HG03159 (cell line): ENCODE measurements at regions not wholly inside any gene's neighbourhood (a gene's known extent, or its start where the extent isn't known, plus 50 kb on each side); places are given as distances from the start of the nearest gene placed in this dataset.
"Not testable (repeated sequence)": the region's sequence is repeated elsewhere in the genome, so short reads cannot be mapped to it uniquely, and the experiment has no call there.

Experiments used
- ATAC-seq: cut with Tn5 transposase; IDR thresholded peaks from one replicate; pipeline ENCODE4 v1.9.1; 2021; ENCODE audit warnings: mild to moderate bottlenecking, moderate library complexity; ENCODE audit not compliant: unreplicated experiment

DNA sequence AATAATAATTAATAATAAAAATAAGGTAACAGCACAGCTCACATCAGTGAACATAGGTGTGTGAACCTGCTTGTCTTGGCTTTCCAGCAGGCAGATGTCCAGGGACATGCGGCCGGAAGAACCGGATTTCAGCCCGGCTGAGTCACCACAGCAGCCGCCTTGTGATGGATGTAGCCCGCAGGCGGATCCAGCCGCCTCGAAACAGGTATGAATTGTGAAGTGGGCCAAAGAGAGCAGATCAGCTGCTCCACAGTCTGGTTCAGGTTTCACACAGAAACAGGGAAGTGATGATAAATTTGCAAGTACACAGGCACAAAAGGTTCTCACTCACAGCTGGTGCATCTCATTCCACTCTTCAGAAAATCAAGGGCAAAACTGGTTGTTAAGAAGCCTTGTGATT is 55.1 kb downstream of the ID4 start:
- ATAC-seq = no peak

- no peak for ATAC-seq
Measured at GRCh38 chr6:19895866-19896692, 58.9 kb downstream of the ID4 start.

DNA sequence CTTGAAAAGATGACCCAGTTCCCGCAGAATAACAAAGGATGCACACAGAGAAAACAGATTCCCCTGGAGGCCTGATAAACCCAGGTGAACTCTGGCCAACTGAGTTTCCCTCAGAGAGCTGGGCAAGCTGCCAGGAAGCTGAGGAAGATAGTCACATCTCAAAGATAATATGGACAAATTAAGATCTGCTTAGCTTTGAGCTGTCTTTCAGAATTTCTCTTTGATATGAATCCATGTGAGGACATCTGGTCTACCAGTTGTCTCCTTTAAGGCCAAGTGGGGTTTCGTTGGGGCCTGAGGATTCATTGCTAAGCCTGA is 59.5 kb downstream of the ID4 start:
- ATAC-seq = no peak

DNA sequence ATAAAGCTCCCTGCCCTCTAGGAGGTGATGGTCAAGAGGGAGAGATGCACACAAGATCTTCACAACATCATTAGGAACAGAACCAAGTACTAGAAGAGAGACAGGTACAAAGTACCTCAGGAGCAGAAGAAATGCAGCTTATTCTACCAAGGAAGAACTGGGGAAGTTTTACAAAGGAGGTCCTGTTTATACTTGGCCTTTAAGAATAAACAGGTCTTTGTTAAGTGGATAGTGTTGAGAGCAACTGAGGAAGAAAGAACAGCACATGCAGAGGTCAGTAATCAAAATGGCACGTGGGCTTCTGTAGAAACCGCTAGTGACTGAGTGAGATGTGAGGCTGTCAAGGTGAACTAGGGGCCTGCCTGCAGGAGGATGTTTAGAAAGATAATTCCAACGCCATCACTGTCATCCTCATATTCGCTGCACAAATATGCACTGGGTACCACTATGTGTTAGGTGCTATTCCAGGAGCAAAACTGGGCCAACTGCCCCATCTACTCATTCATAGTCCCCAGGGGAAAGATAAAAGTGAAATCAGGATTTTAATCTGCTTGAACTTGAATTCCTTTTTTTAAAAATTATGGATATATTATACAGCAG is 61.1 kb downstream of the ID4 start:
- no peak for ATAC-seq

DNA sequence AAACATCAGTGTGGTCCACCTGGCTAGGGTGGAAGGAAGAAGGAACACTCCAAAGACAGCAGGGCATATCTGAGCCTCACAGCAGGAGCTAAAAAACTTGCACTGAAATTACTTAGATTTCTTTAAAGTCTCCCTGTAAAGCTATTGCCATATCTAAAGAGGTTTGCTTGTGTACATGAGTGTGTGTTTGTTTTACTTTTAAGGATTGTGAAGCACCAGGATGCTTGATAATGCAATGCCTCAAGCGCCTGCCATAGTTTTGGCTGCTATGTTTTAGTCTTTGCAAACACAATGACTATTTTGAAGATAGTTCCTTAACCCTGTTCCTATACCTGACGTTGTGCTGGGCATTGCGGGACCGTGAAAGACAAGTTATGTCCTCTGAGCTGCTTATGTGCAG is 65.0 kb downstream of the ID4 start:
- ATAC-seq = no peak

- not testable (repeated sequence) for ATAC-seq
Measured at GRCh38 chr6:19904408-19904807, 67.2 kb downstream of the ID4 start.

- ATAC-seq = no peak
Measured at GRCh38 chr6:19905584-19905983, 68.4 kb downstream of the ID4 start.

- ATAC-seq = no peak
Measured at GRCh38 chr6:19906171-19906570, 69.0 kb downstream of the ID4 start.

- ATAC-seq = no peak
Measured at GRCh38 chr6:19911223-19911622, 74.1 kb downstream of the ID4 start.

- ATAC-seq = no peak
Measured at GRCh38 chr6:19918436-19918835, 81.3 kb downstream of the ID4 start.

DNA sequence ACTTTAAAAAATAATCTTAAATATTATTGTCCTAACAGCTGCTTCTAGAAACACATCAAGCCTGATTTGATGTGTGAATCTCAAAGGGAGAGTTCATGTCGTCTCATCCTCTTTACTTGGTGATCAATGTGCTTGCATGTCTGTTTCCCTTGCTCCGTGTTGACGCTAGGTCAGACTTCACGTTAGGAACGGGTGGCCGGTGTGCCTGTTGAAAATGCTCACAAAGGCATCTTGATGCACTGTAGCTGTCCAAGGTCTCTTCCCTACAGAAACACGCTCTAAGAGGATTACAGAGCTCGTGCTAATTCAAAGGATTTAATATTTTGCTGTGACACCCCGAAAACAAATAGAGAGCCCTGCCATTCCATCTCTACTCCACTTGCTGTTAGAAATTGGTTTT is 84.6 kb downstream of the ID4 start:
- no peak for ATAC-seq

DNA sequence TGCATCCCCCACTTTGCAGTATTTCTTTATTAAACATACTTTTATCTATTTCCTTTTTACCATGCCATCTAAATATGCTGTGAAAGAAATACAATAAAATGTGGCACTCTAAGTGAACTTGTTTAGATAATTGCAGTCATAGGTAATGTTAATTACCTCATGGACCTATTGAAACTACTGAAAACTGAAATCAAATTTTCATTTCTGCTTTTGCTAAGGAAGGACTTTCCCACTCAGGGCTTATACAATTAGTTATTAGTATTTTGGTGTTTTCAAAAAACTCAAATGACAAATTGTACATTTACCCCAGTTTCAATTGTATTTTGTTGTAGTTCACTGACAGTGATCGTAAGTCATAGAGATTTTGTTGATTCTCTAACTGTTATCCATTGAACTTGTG is 88.4 kb downstream of the ID4 start:
- ATAC-seq = peak; percentile 56

DNA sequence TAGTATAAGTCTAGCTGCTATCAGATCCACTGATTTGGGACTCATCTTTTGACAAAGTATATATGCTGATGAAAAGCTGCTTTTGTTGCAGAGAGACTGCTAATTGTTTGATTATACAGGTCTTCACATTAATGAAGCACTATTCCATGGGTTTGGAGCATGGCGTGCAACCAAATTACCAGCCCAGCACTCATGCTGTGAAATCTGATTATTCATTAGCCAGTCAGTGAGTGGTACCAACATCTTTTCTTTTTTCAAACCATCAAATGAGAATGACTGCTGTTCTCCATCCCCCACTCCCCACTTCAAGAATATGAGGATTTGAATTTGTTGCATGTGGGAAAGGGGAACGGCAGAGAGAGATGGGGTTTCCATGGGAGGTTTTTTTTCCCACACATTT is 91.3 kb downstream of the ID4 start:
- ATAC-seq = no peak

- no peak for ATAC-seq
Measured at GRCh38 chr6:19929312-19929711, 92.1 kb downstream of the ID4 start.

DNA sequence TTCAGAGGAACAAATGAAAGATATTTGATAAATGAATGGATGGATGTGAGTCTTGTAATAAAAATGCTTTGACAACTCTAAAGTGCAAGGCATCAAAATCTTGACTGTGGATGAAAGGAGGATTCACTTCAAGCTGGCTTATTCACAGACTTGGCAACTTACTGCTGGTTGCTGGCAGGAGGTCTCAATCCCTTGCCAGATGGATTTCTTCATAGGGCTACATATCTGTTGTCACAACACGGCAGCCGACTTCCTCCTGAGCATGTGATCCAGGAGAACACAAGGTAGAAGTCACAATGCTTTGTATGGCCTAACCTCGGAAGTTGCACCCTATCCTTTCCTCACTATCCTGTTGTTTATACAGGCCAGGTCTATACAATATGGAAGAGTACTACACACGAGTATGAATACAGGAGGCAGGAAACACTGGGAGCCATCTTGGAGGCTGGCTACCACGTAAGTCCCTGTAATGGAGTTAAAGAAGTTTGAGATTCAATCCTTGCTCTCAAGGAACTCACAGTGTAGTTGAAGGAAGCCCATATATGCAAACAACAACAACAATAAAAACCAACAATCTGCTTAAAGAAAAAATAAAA is 97.9 kb downstream of the ID4 start:
- ATAC-seq = no peak

DNA sequence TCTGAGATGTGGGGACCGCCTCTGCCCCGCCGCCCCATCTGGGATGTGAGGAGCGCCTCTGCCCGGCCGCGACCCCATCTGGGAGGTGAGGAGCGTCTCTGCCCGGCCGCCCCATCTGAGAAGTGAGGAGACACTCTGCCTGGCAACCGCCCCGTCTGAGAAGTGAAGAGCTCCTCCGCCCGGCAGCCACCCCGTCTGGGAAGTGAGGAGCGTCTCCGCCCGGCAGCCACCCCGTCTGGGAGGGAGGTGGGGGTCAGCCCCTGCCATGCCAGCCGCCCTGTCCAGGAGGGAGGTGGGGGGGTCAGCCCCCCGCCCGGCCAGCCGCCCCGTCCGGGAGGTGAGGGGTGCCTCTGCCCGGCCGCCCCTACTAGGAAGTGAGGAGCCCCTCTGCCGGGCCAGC is 102.2 kb downstream of the ID4 start:
- ATAC-seq = not testable (repeated sequence)

GRCh38 chr6:19939926-19940325 is 102.8 kb downstream of the ID4 start:
- ATAC-seq = not testable (repeated sequence)

DNA sequence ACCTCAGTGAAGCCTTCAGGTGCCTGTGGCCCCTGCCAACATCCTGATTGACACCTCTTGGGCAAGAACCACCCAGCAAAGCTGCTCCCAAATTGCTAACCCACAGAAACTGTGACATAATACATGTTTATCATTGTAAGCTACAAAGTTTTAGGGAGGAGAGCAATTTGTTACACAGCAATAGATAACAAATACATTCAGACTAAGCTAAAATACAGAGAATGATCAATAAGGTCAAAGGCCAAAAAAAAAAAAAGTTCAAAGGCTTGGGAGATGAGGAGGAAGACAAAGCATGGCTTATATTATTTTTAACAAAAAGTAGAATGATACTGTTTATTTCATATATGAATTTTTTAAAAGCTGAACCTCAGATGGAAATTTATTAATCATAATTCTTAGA is 105.9 kb downstream of the ID4 start:
- ATAC-seq = no peak

DNA sequence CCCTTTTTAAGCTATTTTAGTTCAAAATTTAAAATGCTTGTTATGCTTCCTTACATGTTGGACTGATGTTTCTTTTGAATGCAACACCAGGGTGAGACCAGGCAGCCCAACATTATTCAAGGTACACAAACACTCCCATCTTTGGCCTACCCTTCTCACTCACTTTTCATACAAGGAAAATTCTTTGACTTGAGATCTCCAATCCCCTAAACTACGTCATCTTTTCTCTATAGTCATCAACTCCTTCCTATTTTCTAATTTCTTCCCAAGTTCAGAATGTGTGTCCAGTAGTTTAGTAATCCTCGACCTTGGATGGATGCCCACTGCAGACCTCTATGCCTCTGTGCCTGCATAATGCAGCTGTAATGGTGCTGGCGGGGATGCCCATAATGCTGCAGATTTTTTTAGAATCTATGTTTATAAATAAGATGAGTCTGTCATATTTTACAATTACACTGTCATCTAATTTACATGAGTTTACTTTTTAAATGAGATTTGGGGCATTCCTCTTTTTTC is 108.7 kb downstream of the ID4 start:
- ATAC-seq = no peak

DNA sequence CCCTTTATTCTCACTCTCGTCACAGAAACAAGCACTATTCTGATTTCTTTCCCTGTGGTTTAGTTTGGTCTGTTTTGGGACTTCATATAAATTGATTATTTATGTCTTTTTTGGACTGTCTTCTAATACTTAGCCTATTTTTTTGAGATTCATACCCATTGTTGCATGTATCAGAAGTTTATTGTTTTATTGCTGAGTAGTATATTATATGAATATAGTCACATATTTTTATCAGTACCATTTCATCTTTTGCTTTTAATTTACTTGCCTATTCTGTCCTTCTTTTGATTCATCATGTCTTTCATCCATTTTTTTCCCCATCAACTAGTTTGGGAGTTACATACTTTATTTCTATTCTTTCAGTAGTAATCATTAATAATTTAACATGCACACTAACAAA is 112.0 kb downstream of the ID4 start:
- ATAC-seq = no peak

DNA sequence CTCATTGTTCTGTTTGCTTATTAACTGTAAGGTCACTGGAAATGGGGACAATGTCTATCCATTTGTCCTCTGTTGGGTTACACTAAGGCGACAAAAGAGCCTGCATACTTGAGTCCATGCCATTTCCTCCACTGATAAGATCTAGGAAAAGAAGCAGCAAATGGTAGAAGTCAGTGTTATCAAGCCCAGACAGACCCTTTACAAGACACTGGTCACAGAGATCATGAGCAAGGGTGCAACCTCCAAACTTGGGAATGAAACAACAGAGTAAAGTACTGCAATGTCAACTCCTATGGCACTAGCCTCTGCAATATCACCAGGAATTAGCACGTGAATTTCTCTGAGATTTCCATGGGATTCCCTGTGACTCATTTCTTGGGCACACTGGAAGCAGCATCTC is 126.9 kb downstream of the ID4 start:
- no peak for ATAC-seq

- no peak for ATAC-seq
Measured at GRCh38 chr6:19968201-19968600, 131.0 kb downstream of the ID4 start.
